ENCODE measurements at regions not wholly inside any gene's neighbourhood (a gene's known extent, or its start where the extent isn't known, plus 50 kb on each side); places are given as distances from the start of the nearest gene placed in this dataset.

DNA sequence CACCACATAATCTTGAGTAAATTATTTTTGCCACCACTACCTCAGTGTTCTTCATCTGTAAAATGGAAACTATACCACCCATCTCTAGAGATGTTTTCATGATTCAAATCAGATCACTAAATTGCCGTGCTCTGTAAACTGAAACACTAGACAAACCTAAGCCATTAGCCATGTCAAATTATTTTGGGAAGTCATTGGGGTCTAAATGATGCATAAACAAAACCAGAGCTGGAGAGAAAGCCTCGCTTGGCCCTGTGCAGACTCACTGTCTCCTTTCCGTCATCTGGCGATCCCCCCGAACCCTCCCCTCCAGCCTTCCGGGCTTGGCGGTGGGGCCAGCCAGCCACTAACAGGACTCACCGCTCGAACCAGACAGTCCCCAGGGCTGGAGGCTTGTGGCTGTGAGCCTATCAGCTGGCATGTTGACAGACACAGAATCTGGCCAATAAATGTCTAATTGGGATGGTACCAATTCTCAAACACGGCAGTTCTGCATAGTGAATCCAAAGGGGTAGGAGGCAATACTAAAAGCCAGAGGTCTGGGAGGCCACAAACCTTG, 256.5 kb downstream of the SEC61B start:
- Histone ChIP-seq H4K20me1 (ENCODE audit: control insufficient read depth, insufficient read depth, low read depth, low read length) (no peaks in the 10 kb centered on the region), H3K9me3 (ENCODE audit: control insufficient read depth, insufficient read depth, low read length) (no peaks in the 10 kb centered on the region), H3K27me3 (ENCODE audit: control insufficient read depth, low read length) (peaks cover 7% of the 10 kb centered on the region; the same call in 1 of the 2 replicates), H3K27ac (ENCODE audit: low read depth, low read length) (no peak overlapping the region), H3K4me2 (ENCODE audit: low read length) (no peak overlapping the region), H3K4me1 (ENCODE audit: control insufficient read depth, low read length) (no peaks in the 10 kb centered on the region), H3K36me3 (ENCODE audit: control insufficient read depth, low read length) (no peaks in the 10 kb centered on the region), H3K4me3 (ENCODE audit: low read length) (no peak overlapping the region), H3K9me2 (replicated peaks; ENCODE audit: control insufficient read depth, low read length) (no peaks in the 10 kb centered on the region), H3F3A (ENCODE audit: control insufficient read depth, insufficient read depth) (no peaks in the 10 kb centered on the region), H3K79me2 (ENCODE audit: control insufficient read depth, low read length) (no peaks in the 10 kb centered on the region)
- TF ChIP-seq, protein P1, sequence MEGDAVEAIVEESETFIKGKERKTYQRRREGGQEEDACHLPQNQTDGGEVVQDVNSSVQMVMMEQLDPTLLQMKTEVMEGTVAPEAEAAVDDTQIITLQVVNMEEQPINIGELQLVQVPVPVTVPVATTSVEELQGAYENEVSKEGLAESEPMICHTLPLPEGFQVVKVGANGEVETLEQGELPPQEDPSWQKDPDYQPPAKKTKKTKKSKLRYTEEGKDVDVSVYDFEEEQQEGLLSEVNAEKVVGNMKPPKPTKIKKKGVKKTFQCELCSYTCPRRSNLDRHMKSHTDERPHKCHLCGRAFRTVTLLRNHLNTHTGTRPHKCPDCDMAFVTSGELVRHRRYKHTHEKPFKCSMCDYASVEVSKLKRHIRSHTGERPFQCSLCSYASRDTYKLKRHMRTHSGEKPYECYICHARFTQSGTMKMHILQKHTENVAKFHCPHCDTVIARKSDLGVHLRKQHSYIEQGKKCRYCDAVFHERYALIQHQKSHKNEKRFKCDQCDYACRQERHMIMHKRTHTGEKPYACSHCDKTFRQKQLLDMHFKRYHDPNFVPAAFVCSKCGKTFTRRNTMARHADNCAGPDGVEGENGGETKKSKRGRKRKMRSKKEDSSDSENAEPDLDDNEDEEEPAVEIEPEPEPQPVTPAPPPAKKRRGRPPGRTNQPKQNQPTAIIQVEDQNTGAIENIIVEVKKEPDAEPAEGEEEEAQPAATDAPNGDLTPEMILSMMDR (IDR thresholded peaks at IDR 0.05; ENCODE audit: low read depth, low read length, poor library complexity, severe bottlenecking) = no peak
- no peak for TF ChIP-seq EZH2phosphoT487 (IDR thresholded peaks at IDR 0.05; ENCODE audit: borderline replicate concordance, low read length)

- H3K27ac ChIP-seq (ENCODE audit: low read depth, low read length) = no peak overlapping the region
These were observed 257.8 kb downstream of the SEC61B start for GRCh38 chr9:99479929-99480328.

GRCh38 chr9:99485459-99485858, 263.4 kb downstream of the SEC61B start:
- H3K9me3 ChIP-seq (ENCODE audit: control insufficient read depth, insufficient read depth, low read length) = 0 out of 2 replicates have a peak, but pooled peaks cover 3% of the 10 kb centered on the region
- no peak overlapping the region for H3K4me2 ChIP-seq (ENCODE audit: low read length)
- H3K4me1 ChIP-seq (ENCODE audit: control insufficient read depth, low read length) = no peaks in the 10 kb centered on the region
- H4K20me1 ChIP-seq (ENCODE audit: control insufficient read depth, insufficient read depth, low read depth, low read length) = no peaks in the 10 kb centered on the region
- no peaks in the 10 kb centered on the region for H3F3A ChIP-seq (ENCODE audit: control insufficient read depth, insufficient read depth)
- H3K36me3 ChIP-seq (ENCODE audit: control insufficient read depth, low read length) = no peaks in the 10 kb centered on the region
- no peak for TF ChIP-seq EZH2phosphoT487 (IDR thresholded peaks at IDR 0.05; ENCODE audit: borderline replicate concordance, low read length)
- TF ChIP-seq, protein P1 (IDR thresholded peaks at IDR 0.05; ENCODE audit: low read depth, low read length, poor library complexity, severe bottlenecking) = no peak
- no peak overlapping the region for H3K4me3 ChIP-seq (ENCODE audit: low read length)
- H3K9me2 ChIP-seq (replicated peaks; ENCODE audit: control insufficient read depth, low read length) = no peaks in the 10 kb centered on the region
- H3K27me3 ChIP-seq (ENCODE audit: control insufficient read depth, low read length) = peaks cover 3% of the 10 kb centered on the region; the same call in 1 of the 2 replicates
- no peak overlapping the region for H3K27ac ChIP-seq (ENCODE audit: low read depth, low read length)
- H3K79me2 ChIP-seq (ENCODE audit: control insufficient read depth, low read length) = no peaks in the 10 kb centered on the region

More at GRCh38 chr9:99479929-99480328, 257.8 kb downstream of the SEC61B start:
- no peak overlapping the region for H3K4me2 ChIP-seq (ENCODE audit: low read length)
- peaks cover 7% of the 10 kb centered on the region; the same call in 1 of the 2 replicates for H3K27me3 ChIP-seq (ENCODE audit: control insufficient read depth, low read length)
- no peak for TF ChIP-seq EZH2phosphoT487 (IDR thresholded peaks at IDR 0.05; ENCODE audit: borderline replicate concordance, low read length)
- TF ChIP-seq, protein P1 (IDR thresholded peaks at IDR 0.05; ENCODE audit: low read depth, low read length, poor library complexity, severe bottlenecking) = no peak
- no peaks in the 10 kb centered on the region for H3F3A ChIP-seq (ENCODE audit: control insufficient read depth, insufficient read depth)
- H3K4me1 ChIP-seq (ENCODE audit: control insufficient read depth, low read length) = no peaks in the 10 kb centered on the region
- no peaks in the 10 kb centered on the region for H3K36me3 ChIP-seq (ENCODE audit: control insufficient read depth, low read length)
- H3K9me2 ChIP-seq (replicated peaks; ENCODE audit: control insufficient read depth, low read length) = no peaks in the 10 kb centered on the region
- no peak overlapping the region for H3K4me3 ChIP-seq (ENCODE audit: low read length)
- H4K20me1 ChIP-seq (ENCODE audit: control insufficient read depth, insufficient read depth, low read depth, low read length) = no peaks in the 10 kb centered on the region
- no peaks in the 10 kb centered on the region for H3K79me2 ChIP-seq (ENCODE audit: control insufficient read depth, low read length)
- H3K9me3 ChIP-seq (ENCODE audit: control insufficient read depth, insufficient read depth, low read length) = 0 out of 2 replicates have a peak, but pooled peaks cover 3% of the 10 kb centered on the region

All from DOHH2 (cell line).